Ishikawa (cell line): ENCODE measurements at regions not wholly inside any gene's neighbourhood (a gene's known extent, or its start where the extent isn't known, plus 50 kb on each side); places are given as distances from the start of the nearest gene placed in this dataset.
A peak's percentile ranks its signal among the peaks of the same experiment; 100 is the strongest.

ENCODE experiments used
- CEBPB ChIP-seq: IDR thresholded peaks from 2 replicates; pipeline ENCODE4 v1.6.1; 2012
- CREB1 ChIP-seq: IDR thresholded peaks from 2 replicates; pipeline ENCODE4 v1.6.1; 2012; ENCODE audit warnings: low read depth
- EGR1 ChIP-seq: IDR thresholded peaks from 2 replicates; pipeline ENCODE4 v1.6.1; 2012
- EP300 ChIP-seq: IDR thresholded peaks from 2 replicates; pipeline ENCODE4 v1.6.1; 2012; ENCODE audit warnings: borderline replicate concordance
- FOXM1 ChIP-seq: IDR thresholded peaks from 2 replicates; pipeline ENCODE4 v1.6.1; 2012; ENCODE audit warnings: low read depth, borderline replicate concordance
- NFIC ChIP-seq: IDR thresholded peaks from 2 replicates; pipeline ENCODE4 v1.6.1; 2012
- RAD21 ChIP-seq: IDR thresholded peaks from 2 replicates; pipeline ENCODE4 v1.6.1; 2012; ENCODE audit warnings: low read depth
- TAF1 ChIP-seq: IDR thresholded peaks from 2 replicates; pipeline ENCODE4 v1.6.1; 2012; ENCODE audit warnings: low read depth, mild to moderate bottlenecking
- TCF12 ChIP-seq: IDR thresholded peaks from 2 replicates; pipeline ENCODE4 v1.6.1; 2012; ENCODE audit warnings: low read depth
- TEAD4 ChIP-seq: IDR thresholded peaks from 2 replicates; pipeline ENCODE4 v1.6.1; 2012
- YY1 ChIP-seq: IDR thresholded peaks from 2 replicates; pipeline ENCODE4 v1.6.1; 2012; ENCODE audit warnings: low read depth
- ZBTB7A ChIP-seq: IDR thresholded peaks from 2 replicates; pipeline ENCODE4 v1.6.1; 2012; ENCODE audit warnings: low read depth
- TF ChIP-seq, protein P1 (sequence below): IDR thresholded peaks from 2 replicates; pipeline ENCODE4 v1.6.1; 2012; ENCODE audit warnings: low read depth, mild to moderate bottlenecking
- TF ChIP-seq, protein P2 (sequence below): IDR thresholded peaks from 2 replicates; pipeline ENCODE4 v1.6.1; 2012
- TF ChIP-seq, protein P3 (sequence below): IDR thresholded peaks from 2 replicates; pipeline ENCODE4 v1.6.1; 2012

DNA sequence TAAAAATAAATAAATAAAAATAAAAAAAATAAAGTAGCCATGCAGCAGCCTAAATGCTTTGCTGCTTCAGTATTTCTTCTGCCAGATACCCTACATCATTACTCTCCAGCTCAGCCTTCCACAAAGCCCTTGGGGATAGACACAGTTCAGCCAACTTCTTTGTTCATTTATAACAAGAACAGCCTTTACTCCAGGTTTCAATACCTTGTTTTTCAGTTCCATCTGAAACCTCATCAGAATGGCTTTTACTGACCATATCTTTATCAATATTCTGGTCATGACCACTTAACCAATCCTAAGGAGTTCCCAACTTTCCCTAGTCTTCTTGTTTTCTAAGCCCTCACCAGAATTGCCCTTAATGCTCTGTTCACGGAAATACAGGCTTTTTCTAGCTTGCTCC is 128.3 kb upstream of the MED14 start:
- TF ChIP-seq TAF1 (no peak), CEBPB (no peak), YY1 (no peak), FOXM1 (no peak), EP300 (no peak)
- TF ChIP-seq, protein P1, sequence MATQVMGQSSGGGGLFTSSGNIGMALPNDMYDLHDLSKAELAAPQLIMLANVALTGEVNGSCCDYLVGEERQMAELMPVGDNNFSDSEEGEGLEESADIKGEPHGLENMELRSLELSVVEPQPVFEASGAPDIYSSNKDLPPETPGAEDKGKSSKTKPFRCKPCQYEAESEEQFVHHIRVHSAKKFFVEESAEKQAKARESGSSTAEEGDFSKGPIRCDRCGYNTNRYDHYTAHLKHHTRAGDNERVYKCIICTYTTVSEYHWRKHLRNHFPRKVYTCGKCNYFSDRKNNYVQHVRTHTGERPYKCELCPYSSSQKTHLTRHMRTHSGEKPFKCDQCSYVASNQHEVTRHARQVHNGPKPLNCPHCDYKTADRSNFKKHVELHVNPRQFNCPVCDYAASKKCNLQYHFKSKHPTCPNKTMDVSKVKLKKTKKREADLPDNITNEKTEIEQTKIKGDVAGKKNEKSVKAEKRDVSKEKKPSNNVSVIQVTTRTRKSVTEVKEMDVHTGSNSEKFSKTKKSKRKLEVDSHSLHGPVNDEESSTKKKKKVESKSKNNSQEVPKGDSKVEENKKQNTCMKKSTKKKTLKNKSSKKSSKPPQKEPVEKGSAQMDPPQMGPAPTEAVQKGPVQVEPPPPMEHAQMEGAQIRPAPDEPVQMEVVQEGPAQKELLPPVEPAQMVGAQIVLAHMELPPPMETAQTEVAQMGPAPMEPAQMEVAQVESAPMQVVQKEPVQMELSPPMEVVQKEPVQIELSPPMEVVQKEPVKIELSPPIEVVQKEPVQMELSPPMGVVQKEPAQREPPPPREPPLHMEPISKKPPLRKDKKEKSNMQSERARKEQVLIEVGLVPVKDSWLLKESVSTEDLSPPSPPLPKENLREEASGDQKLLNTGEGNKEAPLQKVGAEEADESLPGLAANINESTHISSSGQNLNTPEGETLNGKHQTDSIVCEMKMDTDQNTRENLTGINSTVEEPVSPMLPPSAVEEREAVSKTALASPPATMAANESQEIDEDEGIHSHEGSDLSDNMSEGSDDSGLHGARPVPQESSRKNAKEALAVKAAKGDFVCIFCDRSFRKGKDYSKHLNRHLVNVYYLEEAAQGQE, result no peak
- TF ChIP-seq, protein P2, sequence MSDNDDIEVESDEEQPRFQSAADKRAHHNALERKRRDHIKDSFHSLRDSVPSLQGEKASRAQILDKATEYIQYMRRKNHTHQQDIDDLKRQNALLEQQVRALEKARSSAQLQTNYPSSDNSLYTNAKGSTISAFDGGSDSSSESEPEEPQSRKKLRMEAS, result no peak

DNA sequence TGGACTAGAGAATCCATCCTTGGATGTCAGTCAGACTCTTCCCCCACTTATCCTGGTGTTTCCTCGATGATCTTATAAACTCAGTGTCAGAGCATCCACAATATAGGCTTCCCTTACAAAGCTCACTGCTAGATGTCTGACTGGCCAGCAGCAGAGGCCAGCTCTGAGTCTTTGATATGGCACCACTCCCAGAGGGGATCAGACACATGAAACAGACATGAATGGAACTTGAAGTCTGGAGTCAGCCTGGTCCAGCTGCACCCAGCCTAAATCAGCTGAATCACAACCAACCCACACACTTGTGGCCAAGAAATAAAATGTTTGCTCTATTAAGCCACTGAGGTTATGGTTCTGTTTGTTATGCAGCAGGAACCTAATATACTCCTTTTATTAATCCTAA is 129.6 kb upstream of the MED14 start:
- TF ChIP-seq CREB1 (no peak), TEAD4 (no peak), CEBPB (no peak), TCF12 (no peak), ZBTB7A (no peak), FOXM1 (no peak), YY1 (no peak), TAF1 (no peak), NFIC (no peak), EGR1 (no peak), EP300 (no peak), RAD21 (no peak)
- TF ChIP-seq, protein P3, sequence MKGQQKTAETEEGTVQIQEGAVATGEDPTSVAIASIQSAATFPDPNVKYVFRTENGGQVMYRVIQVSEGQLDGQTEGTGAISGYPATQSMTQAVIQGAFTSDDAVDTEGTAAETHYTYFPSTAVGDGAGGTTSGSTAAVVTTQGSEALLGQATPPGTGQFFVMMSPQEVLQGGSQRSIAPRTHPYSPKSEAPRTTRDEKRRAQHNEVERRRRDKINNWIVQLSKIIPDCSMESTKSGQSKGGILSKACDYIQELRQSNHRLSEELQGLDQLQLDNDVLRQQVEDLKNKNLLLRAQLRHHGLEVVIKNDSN, result no peak
- TF ChIP-seq, protein P2, result no peak
- TF ChIP-seq, protein P1, result no peak

DNA sequence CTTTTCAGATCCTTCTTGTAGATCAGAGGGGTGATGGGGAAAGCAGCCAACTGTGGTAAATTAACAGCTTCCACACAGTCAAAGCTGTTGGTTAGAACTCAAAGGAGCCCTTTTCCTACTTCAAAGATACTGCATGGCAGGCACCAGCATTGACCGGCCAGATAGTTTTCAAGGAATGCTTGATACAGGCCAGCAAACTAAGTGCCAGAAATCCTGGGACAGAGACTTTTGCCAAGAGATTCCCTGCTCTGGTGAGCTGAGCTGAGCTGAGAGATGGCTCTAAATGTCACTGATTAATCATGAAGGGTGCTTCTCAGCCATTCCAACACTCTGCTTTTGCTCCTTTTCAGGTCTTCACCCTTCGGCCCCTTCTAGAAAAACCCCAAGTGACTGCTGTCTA is 131.6 kb upstream of the MED14 start:
- TF ChIP-seq TAF1 (no peak), TEAD4 (no peak), EP300 (no peak), ZBTB7A (no peak), CREB1 (no peak), FOXM1 (no peak), RAD21 (no peak), NFIC (no peak), EGR1 (no peak), TCF12 (no peak)
- TF ChIP-seq, protein P3, result no peak

DNA sequence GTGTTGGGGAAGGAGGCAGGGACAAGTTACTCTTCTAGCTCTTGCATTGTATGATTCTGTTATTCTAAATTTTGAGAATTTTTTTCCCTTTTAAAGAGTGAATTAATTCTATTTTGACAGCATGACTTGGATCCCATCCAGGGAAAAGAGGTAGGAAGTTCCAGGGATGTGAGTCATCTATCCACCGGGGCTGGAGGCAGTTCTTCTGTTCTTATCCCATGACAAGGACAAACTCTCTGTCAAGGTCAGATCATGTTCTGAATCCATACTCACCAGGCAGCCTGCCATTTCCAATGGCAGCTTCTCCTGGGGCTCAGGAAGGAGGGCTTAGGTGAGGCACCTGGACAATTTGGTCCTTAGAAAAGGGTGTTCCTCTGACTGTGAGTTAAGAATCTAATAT is 132.0 kb upstream of the MED14 start:
- TF ChIP-seq TEAD4, result 0 out of 2 replicates have a peak, but pooled peaks have one; percentile 20
- no peak for TF ChIP-seq RAD21
- TF ChIP-seq NFIC, result peak; percentile 66
- no peak for TF ChIP-seq TAF1
- no peak for TF ChIP-seq YY1

DNA sequence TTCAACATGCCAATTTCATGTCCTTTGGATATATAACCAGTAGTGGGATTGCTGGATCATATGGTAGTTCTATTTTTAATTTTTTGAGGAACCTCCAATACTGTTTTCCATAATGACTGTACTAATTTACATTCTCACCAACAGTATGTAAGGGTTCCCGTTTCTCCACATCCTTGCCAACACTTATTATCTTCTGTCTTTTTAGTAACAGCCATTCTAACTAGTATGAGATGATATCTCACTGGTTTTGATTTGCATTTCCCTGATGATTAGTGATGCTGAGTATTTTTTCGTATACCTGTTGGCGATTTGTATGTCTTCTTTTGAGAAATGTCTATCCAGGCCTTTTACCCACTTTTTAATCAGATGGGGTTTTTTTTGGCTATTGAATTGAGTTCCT is 133.5 kb upstream of the MED14 start:
- TF ChIP-seq NFIC (no peak), CREB1 (no peak), YY1 (no peak), TAF1 (no peak), CEBPB (no peak), TEAD4 (no peak), ZBTB7A (no peak), FOXM1 (no peak), EP300 (no peak), RAD21 (no peak)
- TF ChIP-seq, protein P1, result no peak
- TF ChIP-seq, protein P2, result no peak
